ENCODE measurements at regions not wholly inside any gene's neighbourhood (a gene's known extent, or its start where the extent isn't known, plus 50 kb on each side); places are given as distances from the start of the nearest gene placed in this dataset.

DNA sequence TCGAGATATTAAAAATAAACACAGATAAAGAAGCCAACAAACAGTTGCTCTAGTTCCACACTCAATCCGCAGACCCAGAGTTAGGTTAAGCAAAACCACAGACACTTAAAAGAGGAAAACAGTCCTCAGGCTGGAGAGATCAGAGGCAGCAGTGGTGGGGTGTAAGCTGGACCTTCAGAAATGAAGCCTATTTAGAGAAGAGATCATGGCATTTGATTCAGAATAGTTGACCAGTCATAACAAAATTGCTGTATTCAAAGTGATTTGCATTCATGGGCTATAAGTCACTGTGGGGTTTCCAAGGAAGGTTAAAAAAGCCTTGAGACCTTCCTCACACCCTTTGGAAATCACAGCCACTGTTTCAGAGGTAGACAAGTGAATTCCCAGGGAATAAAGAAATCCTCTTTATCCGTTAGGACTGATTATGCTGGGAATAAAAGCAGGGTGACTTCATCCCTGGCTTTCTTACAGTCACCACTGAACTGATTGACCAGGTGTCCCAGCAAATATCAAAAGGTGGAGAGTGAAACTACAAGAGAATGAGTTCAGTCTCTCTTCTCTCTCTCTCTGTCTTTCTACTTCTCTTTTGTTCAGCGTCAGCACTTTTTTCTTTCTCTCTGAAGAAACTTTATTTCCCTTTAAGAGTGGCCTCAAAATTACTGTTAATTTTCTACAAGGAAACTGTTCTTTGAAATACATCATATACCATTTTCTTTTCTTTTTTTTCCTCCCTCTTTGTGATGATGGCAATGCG is 171.8 kb upstream of the PIK3C3 start:
- H3K79me2 ChIP-seq (ENCODE audit: control insufficient read depth, insufficient read depth, low read length) = no peaks in the 10 kb centered on the region
- in situ Hi-C loops (cut with MboI) = no loop called here
- H3K4me1 ChIP-seq (ENCODE audit: control insufficient read depth, insufficient read depth, low read length) = no peaks in the 10 kb centered on the region
- H2AFZ ChIP-seq (ENCODE audit: control insufficient read depth, low read depth, low read length) = no peak overlapping the region
- CTCF ChIA-PET = interaction anchor here (0.8 kb wide), 1 partner anchor 300 kb away, joined by 3 read pairs; no protein-coding TSS in a partner anchor
- no peak for TF ChIP-seq GATAD2B (conservative IDR thresholded peaks at IDR 0.05; ENCODE audit: low read depth)
- TF ChIP-seq RFX5 (IDR thresholded peaks at IDR 0.05; ENCODE audit: low read depth, low read length) = no peak
- TF ChIP-seq SRF (IDR thresholded peaks at IDR 0.05; ENCODE audit: low read depth in 2 of 2, low read length in 2 of 2) = no peak
- TF ChIP-seq EGR1 (IDR thresholded peaks at IDR 0.05; ENCODE audit: borderline replicate concordance in 1 of 2, low read depth in 2 of 2, low read length in 2 of 2) = no peak
- no peak for TF ChIP-seq MEF2B (IDR thresholded peaks at IDR 0.05; ENCODE audit: partially characterized antibody, poor library complexity, severe bottlenecking)
- TF ChIP-seq MTA2 (IDR thresholded peaks at IDR 0.05; ENCODE audit: low read depth) = no peak
- no peak for TF ChIP-seq ASH2L (IDR thresholded peaks at IDR 0.05; ENCODE audit: borderline replicate concordance, low read depth)
- no peak for TF ChIP-seq NFYA (IDR thresholded peaks at IDR 0.05; ENCODE audit: borderline replicate concordance, low read depth, low read length)
- TF ChIP-seq, protein P1, sequence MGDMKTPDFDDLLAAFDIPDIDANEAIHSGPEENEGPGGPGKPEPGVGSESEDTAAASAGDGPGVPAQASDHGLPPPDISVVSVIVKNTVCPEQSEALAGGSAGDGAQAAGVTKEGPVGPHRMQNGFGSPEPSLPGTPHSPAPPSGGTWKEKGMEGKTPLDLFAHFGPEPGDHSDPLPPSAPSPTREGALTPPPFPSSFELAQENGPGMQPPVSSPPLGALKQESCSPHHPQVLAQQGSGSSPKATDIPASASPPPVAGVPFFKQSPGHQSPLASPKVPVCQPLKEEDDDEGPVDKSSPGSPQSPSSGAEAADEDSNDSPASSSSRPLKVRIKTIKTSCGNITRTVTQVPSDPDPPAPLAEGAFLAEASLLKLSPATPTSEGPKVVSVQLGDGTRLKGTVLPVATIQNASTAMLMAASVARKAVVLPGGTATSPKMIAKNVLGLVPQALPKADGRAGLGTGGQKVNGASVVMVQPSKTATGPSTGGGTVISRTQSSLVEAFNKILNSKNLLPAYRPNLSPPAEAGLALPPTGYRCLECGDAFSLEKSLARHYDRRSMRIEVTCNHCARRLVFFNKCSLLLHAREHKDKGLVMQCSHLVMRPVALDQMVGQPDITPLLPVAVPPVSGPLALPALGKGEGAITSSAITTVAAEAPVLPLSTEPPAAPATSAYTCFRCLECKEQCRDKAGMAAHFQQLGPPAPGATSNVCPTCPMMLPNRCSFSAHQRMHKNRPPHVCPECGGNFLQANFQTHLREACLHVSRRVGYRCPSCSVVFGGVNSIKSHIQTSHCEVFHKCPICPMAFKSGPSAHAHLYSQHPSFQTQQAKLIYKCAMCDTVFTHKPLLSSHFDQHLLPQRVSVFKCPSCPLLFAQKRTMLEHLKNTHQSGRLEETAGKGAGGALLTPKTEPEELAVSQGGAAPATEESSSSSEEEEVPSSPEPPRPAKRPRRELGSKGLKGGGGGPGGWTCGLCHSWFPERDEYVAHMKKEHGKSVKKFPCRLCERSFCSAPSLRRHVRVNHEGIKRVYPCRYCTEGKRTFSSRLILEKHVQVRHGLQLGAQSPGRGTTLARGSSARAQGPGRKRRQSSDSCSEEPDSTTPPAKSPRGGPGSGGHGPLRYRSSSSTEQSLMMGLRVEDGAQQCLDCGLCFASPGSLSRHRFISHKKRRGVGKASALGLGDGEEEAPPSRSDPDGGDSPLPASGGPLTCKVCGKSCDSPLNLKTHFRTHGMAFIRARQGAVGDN (IDR thresholded peaks at IDR 0.05) = no peak
- TF ChIP-seq, protein P2, sequence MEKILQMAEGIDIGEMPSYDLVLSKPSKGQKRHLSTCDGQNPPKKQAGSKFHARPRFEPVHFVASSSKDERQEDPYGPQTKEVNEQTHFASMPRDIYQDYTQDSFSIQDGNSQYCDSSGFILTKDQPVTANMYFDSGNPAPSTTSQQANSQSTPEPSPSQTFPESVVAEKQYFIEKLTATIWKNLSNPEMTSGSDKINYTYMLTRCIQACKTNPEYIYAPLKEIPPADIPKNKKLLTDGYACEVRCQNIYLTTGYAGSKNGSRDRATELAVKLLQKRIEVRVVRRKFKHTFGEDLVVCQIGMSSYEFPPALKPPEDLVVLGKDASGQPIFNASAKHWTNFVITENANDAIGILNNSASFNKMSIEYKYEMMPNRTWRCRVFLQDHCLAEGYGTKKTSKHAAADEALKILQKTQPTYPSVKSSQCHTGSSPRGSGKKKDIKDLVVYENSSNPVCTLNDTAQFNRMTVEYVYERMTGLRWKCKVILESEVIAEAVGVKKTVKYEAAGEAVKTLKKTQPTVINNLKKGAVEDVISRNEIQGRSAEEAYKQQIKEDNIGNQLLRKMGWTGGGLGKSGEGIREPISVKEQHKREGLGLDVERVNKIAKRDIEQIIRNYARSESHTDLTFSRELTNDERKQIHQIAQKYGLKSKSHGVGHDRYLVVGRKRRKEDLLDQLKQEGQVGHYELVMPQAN (conservative IDR thresholded peaks at IDR 0.05) = no peak
- TF ChIP-seq CBFB (IDR thresholded peaks at IDR 0.05; ENCODE audit: low read depth) = no peak
- TF ChIP-seq SUZ12 (IDR thresholded peaks at IDR 0.05; ENCODE audit: unreplicated experiment) = no peak
- TF ChIP-seq, protein P3, sequence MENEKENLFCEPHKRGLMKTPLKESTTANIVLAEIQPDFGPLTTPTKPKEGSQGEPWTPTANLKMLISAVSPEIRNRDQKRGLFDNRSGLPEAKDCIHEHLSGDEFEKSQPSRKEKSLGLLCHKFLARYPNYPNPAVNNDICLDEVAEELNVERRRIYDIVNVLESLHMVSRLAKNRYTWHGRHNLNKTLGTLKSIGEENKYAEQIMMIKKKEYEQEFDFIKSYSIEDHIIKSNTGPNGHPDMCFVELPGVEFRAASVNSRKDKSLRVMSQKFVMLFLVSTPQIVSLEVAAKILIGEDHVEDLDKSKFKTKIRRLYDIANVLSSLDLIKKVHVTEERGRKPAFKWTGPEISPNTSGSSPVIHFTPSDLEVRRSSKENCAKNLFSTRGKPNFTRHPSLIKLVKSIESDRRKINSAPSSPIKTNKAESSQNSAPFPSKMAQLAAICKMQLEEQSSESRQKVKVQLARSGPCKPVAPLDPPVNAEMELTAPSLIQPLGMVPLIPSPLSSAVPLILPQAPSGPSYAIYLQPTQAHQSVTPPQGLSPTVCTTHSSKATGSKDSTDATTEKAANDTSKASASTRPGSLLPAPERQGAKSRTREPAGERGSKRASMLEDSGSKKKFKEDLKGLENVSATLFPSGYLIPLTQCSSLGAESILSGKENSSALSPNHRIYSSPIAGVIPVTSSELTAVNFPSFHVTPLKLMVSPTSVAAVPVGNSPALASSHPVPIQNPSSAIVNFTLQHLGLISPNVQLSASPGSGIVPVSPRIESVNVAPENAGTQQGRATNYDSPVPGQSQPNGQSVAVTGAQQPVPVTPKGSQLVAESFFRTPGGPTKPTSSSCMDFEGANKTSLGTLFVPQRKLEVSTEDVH (IDR thresholded peaks at IDR 0.05; ENCODE audit: low read depth, partially characterized antibody) = no peak
- TF ChIP-seq NR2F1 (conservative IDR thresholded peaks at IDR 0.05) = no peak
- no peak for TF ChIP-seq TAF1 (IDR thresholded peaks at IDR 0.05; ENCODE audit: borderline replicate concordance, low read depth, low read length)
- TF ChIP-seq CHD4 (IDR thresholded peaks at IDR 0.05) = no peak
- no peaks in the 10 kb centered on the region for H3K9me3 ChIP-seq (replicated peaks; ENCODE audit: control insufficient read depth, insufficient read depth, low read length)
- H3K36me3 ChIP-seq (ENCODE audit: control insufficient read depth in 2 of 2, insufficient read depth in 2 of 2, low read length in 1 of 2) = no peaks in the 10 kb centered on the region
- FAIRE-seq = no peak
- SMC1A ChIA-PET (ENCODE audit: uncharacterized antibody, unreplicated experiment) = no interaction called here
- RAD21 ChIA-PET (ENCODE audit: unreplicated experiment) = no interaction called here
- no peak overlapping the region for H3K4me2 ChIP-seq (ENCODE audit: control insufficient read depth, insufficient read depth)
- no TSS peak for BruUV-seq (replicated peaks)
- DNase-seq (ENCODE audit: low read depth, low spot score) = no peak
- H3K27me3 ChIP-seq (replicated peaks in 1 of 2; ENCODE audit: control insufficient read depth in 2 of 2, insufficient read depth in 2 of 2, low read length in 1 of 2) = no peaks in the 10 kb centered on the region
- ATAC-seq = no peak
- no peak overlapping the region for H3K9ac ChIP-seq (ENCODE audit: control insufficient read depth, insufficient read depth, low read length)
- POLR2A ChIA-PET = no interaction called here
- intact Hi-C loops (cut with micrococcal nuclease; ENCODE audit: unreplicated experiment) = no loop called here
- H4K20me1 ChIP-seq (ENCODE audit: control insufficient read depth, insufficient read depth) = no peaks in the 10 kb centered on the region
- H3K27ac ChIP-seq (ENCODE audit: control insufficient read depth, insufficient read depth) = no peak overlapping the region
- 7% methylated on average over 5 of the region's 5 CpGs for WGBS (ENCODE audit: insufficient coverage, insufficient replicate concordance, low lambda C conversion rate, missing lambda C conversion rate)
- H3K4me3 ChIP-seq = no peak overlapping the region

All from GM12878 (cell line).